Caki2 (cell line): ENCODE measurements at regions not wholly inside any gene's neighbourhood (a gene's known extent, or its start where the extent isn't known, plus 50 kb on each side); places are given as distances from the start of the nearest gene placed in this dataset.

Experiments
- DNase-seq: peaks from one replicate; pipeline ENCODE4 v3.0.0-alpha.2; 2015; ENCODE audit warnings: low read depth
- in situ Hi-C: cut with HindIII; loops from 2 replicates; pipeline ENCODE4 v1.10.0; 2016; ENCODE audit warnings: low sequenced_read_pairs, low pct_unique_long_range_greater_than_20kb, mixed read lengths

DNA sequence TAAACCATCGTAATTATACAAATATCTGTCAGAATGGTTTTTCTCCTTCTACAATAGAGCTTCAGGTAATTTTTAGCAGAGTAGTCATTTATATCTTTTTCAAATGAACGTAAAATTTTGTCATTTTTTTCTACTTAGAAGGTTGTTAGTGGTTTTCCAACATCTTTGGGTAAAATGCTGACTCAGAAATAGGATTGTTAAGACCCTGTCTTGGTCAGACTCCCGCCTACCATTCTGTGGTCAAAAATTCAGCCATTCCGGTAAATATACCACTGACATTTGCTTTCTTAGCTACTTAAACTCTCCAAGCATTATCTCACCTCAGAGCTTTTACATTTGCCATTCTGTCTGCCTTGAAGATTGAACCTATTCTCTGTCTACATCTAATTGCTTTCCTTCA, 154.1 kb upstream of the CDH19 start:
- in situ Hi-C loops = no loop called here
- DNase-seq = no peak

GRCh38 chr18:66754335-66754734, 150.4 kb upstream of the CDH19 start:
- DNase-seq = no peak

GRCh38 chr18:66752733-66753132, 148.8 kb upstream of the CDH19 start:
- DNase-seq = no peak
- in situ Hi-C loops = no loop called here

More at GRCh38 chr18:66754335-66754734, 150.4 kb upstream of the CDH19 start:
- in situ Hi-C loops = no loop called here

DNA sequence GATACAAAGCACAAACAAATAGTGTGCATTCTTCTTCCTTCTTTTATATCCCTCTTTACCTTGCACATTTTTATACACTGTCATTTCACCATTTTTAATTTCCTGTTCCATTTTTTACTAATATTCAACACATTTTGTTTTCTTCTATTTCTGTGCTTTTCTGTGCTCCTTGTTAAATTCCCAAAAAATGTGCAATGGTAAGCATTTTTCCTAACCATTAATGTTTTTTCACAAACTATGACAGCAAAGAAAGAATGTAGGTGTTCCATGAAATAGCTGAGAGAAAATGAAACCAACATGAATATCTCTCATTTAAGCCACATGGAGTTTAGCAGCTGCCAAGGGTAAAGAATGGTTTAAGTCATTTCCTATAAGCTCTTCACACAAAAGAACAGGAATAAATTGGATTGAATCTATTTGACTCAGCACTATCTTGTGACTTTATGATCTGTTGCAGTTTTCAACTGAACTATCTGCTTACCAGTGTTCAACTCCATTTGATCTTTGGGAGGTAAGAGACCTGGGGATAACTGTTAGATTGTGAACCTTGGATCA, 145.7 kb upstream of the CDH19 start:
- no peak for DNase-seq
- in situ Hi-C loops = no loop called here

DNA sequence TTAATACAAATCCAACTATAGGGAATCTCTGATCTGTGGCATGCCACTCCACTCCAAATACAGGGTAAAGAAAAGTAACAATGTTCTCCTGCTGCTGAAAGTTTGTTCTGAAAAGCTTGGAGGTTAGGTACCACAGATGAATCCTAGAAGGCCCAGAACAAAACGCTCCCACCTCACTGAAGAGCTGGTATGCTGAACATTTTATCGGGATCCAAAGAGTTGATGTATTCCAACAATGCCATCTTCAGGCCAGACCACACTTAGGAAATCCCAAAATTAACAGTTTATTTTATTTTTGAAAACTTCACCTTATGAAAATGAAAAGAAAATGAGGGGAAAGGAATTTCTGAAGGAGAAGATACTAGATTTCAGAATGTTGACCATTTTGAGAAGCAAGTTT, 145.1 kb upstream of the CDH19 start:
- DNase-seq = no peak
- in situ Hi-C loops = no loop called here

- DNase-seq = no peak
- in situ Hi-C loops = no loop called here
These were observed 138.9 kb upstream of the CDH19 start for GRCh38 chr18:66742832-66743231.

DNA sequence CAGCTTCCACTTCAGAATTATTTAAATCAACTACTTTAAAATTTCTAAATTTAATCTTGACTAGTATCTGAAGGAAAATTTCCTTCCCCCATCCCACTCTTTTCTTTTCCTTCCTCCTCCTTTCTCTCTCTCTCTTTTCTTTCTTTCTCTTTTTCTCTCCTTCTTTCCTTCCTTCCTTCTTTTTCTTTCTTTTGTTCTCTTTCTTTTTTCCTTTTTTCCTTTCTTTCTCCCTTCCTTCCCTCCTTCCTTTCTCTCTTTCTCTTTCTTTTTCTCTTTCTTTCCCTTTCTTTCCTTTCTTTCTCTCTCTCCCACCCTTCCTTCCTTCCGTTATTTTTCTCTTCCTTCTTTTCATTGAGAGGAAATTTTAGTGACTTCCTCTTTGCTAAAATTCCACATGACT, 132.0 kb upstream of the CDH19 start:
- no peak for DNase-seq
- in situ Hi-C loops = no loop called here

DNA sequence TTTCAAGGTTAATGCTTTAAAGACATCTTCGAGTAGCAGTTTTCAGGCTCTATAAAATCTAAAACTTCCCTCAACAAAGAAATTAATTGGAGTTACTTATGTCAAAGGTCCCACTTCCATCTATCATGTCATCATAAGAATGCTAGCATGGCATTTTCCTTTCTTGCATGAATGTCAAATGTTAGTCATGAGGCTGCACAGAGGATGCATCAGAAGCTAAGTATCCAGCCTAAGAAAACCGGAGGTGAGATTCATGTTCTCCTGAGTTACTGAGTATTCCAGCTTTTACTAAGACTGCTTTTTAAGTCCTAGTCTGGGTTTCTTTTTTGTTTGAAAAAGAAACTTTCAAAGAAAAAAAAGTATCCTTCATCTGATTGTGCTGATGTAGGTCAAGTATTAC, 130.6 kb upstream of the CDH19 start:
- DNase-seq = no peak
- in situ Hi-C loops = no loop called here

DNA sequence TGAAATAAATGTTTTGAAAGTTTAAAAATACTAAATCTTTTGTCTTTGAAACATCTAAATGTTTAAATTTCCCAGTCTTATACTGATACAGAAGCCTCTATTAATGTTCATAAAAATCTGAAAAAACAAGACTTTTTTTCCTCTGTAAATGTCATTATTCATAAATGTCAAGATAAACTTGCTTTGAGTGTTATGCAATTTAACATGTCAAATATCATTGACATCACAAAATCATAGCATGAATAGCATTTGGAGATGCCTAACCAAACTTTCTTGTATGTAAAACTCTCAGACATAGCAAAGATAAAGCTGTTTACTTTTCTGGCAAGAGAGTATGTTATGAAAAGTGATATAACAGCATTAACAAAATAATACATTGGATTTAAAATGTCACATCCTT, 128.0 kb upstream of the CDH19 start:
- no peak for DNase-seq
- in situ Hi-C loops = no loop called here

- in situ Hi-C loops = no loop called here
- DNase-seq = no peak
These were observed 125.8 kb upstream of the CDH19 start for GRCh38 chr18:66729442-66730239.

DNA sequence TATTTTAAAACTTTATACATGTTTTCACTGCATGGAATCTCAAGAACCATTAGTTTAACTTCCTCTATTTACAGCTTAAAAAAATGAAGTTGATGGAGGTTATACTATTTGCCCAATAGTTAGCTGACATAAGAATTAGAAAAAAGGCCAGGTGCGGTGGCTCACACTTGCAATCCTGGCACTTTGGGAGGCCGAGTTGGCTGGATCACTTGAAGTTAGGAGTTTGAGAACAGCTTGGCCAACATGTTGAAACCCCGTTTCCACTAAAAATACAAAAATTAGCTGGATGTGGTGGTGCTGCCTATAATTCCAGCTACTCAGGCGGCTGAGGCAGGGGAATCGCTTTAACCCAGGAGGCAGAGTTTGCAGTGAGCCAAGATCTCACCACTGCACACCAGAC, 125.1 kb upstream of the CDH19 start:
- in situ Hi-C loops = no loop called here

GRCh38 chr18:66727991-66728390, 124.1 kb upstream of the CDH19 start:
- in situ Hi-C loops = no loop called here
- DNase-seq = no peak

More for the DNA sequence above, 125.1 kb upstream of the CDH19 start:
- no peak for DNase-seq

GRCh38 chr18:66724664-66725356, 120.9 kb upstream of the CDH19 start:
- in situ Hi-C loops = no loop called here
- no peak for DNase-seq

- no peak for DNase-seq
- in situ Hi-C loops = no loop called here
These were observed 118.8 kb upstream of the CDH19 start for GRCh38 chr18:66722671-66723070.

DNA sequence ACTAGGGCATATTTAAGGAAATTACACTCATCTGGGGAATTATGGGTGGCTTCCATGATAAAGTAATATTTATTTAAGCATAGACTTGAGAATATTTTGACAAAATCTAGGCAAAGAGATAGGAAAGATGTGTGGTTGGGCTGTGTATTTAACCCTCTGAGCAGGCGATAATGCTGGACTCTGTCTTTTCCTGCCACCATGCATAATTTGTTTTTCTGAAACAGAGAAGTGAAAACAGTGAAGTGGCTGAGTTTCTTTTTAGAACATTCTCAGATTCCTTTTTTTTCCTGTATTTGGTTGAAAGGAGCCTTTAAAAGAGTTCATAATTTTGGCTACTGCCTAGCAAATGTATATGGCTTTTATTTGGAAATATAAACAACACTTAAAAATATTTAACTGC, 104.8 kb upstream of the CDH19 start:
- in situ Hi-C loops = no loop called here

DNA sequence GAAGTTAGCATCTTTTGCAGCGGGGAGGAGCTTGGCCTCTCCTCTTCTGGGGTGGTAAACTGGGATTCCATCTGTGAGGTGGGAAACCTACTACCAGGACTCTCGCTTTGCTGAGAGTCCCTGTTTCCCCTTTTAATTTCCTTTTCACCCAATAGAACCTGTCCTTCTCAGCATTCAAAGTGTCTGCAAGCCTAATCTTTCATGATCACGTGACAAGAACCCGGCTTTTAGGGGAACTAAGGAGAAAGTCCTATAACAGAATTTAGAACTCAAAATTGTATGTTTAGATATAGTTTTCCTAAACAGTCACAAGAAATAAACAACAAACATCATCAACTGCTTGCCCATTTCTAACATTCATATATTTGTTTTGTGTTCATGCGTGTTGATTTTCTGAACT, 103.6 kb upstream of the CDH19 start:
- no peak for DNase-seq
- in situ Hi-C loops = no loop called here

More for the DNA sequence above, 104.8 kb upstream of the CDH19 start:
- DNase-seq = no peak

DNA sequence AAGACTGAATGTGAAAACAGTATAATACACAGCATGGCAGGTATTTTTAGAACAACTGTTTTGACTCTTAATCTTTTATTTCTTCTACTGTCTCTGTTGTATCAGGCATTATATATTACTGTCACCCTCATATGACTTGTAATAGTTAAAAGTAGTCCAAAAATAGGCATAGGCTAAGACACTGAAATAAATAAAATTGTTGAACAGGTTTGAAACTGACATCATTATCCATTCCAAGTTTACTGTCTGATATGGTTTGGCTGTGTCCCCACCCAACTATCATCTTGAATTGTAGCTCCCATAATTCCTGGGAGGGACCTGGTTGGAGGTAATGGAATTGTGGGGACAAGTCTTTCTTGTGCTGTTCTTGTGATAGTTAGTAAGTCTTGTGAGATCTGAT, 91.4 kb upstream of the CDH19 start:
- DNase-seq = no peak
- in situ Hi-C loops = no loop called here

DNA sequence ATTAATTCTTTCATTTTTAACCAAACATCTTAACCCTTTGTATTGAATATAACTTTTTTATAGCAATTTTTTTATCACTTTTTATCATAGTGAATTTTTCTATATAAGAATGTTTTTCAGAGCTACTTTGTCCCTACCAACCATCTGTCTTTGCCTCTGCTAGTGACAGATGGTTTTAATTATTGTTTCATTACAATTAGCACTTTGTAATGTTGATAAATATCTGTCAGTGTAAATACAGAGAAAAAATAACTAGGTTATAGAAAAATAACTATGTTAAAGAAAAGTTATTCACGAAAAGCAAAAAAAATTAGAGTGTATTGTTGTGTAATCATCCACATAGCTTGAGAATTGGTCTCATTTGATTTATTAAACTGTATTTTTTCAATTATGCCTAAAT, 91.0 kb upstream of the CDH19 start:
- DNase-seq = no peak
- in situ Hi-C loops = no loop called here

- in situ Hi-C loops = no loop called here
- no peak for DNase-seq
These were observed 83.7 kb upstream of the CDH19 start for GRCh38 chr18:66687635-66688034.
